Vagina (tissue), 2 donors: ENCODE measurements at regions not wholly inside any gene's neighbourhood (a gene's known extent, or its start where the extent isn't known, plus 50 kb on each side); places are given as distances from the start of the nearest gene placed in this dataset.

Experiments
- DNase-seq, 2 donors: peaks; one replicate each; pipeline ENCODE4 v3.0.0-alpha.2; 2017; ENCODE audit errors: extremely low spot score in 2 of 2
- H3K27ac ChIP-seq: fragments of 200-600 bp; sonication (generic); one replicate; pipeline ENCODE4 v1.5.1; 2019
- H3K27me3 ChIP-seq: fragments of 200-600 bp; sonication (generic); one replicate; pipeline ENCODE4 v1.5.1; 2019
- H3K36me3 ChIP-seq, 2 donors: fragments of 200-600 bp; sonication (generic); one replicate each; pipeline ENCODE4 v1.5.1; 2017 to 2019
- H3K4me1 ChIP-seq: fragments of 200-600 bp; sonication (generic); one replicate; pipeline ENCODE4 v1.5.1; 2019
- H3K4me3 ChIP-seq, 2 donors: fragments of 200-600 bp; sonication (generic); 1 replicate in 1 of 2; 2 replicates in 1 of 2; pipeline ENCODE4 v1.5.1; 2016 to 2019
- H3K9me3 ChIP-seq: fragments of 200-600 bp; sonication (generic); one replicate; pipeline ENCODE4 v1.5.1; 2019
- POLR2A ChIP-seq, 2 donors: fragments of 450-650 bp; IDR thresholded peaks; one replicate each; pipeline ENCODE4 v1.6.1; 2017; ENCODE audit warnings: antibody characterized with exemption in 2 of 2, mild to moderate bottlenecking in 2 of 2, moderate library complexity in 2 of 2
- POLR2AphosphoS5 ChIP-seq, 2 donors: sonication (generic); formaldehyde crosslinking; IDR thresholded peaks; one replicate each; pipeline ENCODE4 v1.9.0; 2017; ENCODE audit warnings: antibody characterized with exemption in 2 of 2, mild to moderate bottlenecking in 2 of 2, low read depth in 1 of 2; ENCODE audit not compliant: insufficient read depth in 1 of 2
- intact Hi-C: fragments of 100-400 bp; cut with DNase I; formaldehyde crosslinking; loops from one replicate; pipeline ENCODE4 v1.15.1; 2023
- TF ChIP-seq, protein P1 (sequence below), 3 experiments: fragments of 450-650 bp in 2 of 3; fragments of 200-600 bp in 1 of 3; sonication (generic) in 1 of 3; IDR thresholded peaks; one replicate each; pipeline ENCODE4 v1.5.1; 2017 to 2019; ENCODE audit warnings: antibody characterized with exemption in 3 of 3, mild to moderate bottlenecking in 2 of 3, moderate library complexity in 2 of 3

DNA sequence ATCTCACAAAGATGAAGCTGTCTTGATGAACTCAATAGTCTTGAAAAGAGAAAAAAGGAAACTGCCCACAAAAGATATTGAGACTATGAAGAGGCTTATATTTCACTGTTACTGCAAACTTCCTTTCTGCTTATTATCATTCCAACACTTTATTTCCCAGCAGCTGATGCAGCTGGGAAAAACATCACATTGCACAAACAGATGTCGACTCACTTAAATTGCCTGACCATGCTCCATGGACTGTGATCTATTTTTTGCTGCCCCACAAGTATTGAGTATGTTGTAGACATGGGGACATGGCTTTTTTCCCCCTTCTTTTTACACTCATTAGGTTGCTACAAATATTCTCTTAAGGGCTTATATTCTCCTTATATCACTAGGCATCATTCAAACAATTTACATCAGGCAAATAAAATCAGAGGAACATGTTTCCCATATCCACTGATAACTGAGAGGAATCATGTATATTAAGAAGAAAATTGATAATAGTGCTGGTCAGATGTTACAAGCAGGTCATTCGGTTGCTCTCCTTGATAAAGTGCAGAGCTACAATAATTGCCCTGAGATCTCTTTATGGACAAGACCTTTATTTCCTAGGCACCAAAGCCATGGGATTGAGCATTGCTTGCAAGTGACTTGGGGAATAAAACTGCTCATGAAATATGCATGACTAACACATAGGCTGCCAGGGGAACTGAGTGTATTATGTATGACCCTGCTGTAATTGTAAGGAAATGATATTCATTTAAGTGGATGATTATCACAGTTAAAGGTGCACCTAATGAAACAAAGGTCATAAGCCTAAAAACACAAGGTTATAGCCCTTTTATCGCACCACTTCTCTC, 509.9 kb downstream of the ZNF608 start:
- no peaks in the 10 kb centered on the region for H3K36me3 ChIP-seq
- intact Hi-C loops = no loop called here

DNA sequence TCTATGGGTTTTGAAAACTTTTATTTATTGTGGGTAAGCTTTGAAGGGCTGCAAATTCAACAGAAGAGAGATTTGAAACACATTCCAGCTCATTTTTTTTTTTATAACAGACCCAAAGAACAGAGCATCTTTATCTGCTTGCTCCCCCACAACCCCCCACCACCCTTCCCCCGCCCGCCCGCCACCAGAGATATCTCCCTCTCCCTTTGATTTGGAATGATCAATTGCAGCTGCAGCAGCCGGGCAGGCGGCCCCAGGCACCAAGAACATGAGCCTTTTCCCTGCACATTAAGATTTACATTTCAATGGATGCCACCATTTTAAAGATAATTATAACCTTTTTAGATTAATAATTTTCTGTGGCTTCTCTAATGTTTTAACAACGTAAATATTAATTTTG, 510.9 kb downstream of the ZNF608 start:
- intact Hi-C loops = no loop called here
- H3K4me1 ChIP-seq = no peaks in the 10 kb centered on the region
- no peak overlapping the region for H3K27ac ChIP-seq
- H3K27me3 ChIP-seq = no peaks in the 10 kb centered on the region
- DNase-seq = no peak
- H3K36me3 ChIP-seq = no peaks in the 10 kb centered on the region
- no peaks in the 10 kb centered on the region for H3K9me3 ChIP-seq
- TF ChIP-seq POLR2A (IDR thresholded peaks at IDR 0.05) = no peak
- TF ChIP-seq, protein P1, sequence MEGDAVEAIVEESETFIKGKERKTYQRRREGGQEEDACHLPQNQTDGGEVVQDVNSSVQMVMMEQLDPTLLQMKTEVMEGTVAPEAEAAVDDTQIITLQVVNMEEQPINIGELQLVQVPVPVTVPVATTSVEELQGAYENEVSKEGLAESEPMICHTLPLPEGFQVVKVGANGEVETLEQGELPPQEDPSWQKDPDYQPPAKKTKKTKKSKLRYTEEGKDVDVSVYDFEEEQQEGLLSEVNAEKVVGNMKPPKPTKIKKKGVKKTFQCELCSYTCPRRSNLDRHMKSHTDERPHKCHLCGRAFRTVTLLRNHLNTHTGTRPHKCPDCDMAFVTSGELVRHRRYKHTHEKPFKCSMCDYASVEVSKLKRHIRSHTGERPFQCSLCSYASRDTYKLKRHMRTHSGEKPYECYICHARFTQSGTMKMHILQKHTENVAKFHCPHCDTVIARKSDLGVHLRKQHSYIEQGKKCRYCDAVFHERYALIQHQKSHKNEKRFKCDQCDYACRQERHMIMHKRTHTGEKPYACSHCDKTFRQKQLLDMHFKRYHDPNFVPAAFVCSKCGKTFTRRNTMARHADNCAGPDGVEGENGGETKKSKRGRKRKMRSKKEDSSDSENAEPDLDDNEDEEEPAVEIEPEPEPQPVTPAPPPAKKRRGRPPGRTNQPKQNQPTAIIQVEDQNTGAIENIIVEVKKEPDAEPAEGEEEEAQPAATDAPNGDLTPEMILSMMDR (IDR thresholded peaks at IDR 0.05) = no peak
- no peak for TF ChIP-seq POLR2AphosphoS5 (IDR thresholded peaks at IDR 0.05; ENCODE audit: insufficient read depth in 1 of 2, low read depth in 1 of 2)
- H3K4me3 ChIP-seq = no peak overlapping the region

More for the DNA sequence above, 509.9 kb downstream of the ZNF608 start:
- H3K27ac ChIP-seq = no peak overlapping the region
- H3K27me3 ChIP-seq = no peaks in the 10 kb centered on the region
- DNase-seq = no peak
- TF ChIP-seq, protein P1 (IDR thresholded peaks at IDR 0.05) = no peak
- TF ChIP-seq POLR2AphosphoS5 (IDR thresholded peaks at IDR 0.05; ENCODE audit: insufficient read depth in 1 of 2, low read depth in 1 of 2) (no peak), POLR2A (IDR thresholded peaks at IDR 0.05) (no peak)
- no peaks in the 10 kb centered on the region for H3K9me3 ChIP-seq
- H3K4me3 ChIP-seq = no peak overlapping the region
- no peaks in the 10 kb centered on the region for H3K4me1 ChIP-seq

DNA sequence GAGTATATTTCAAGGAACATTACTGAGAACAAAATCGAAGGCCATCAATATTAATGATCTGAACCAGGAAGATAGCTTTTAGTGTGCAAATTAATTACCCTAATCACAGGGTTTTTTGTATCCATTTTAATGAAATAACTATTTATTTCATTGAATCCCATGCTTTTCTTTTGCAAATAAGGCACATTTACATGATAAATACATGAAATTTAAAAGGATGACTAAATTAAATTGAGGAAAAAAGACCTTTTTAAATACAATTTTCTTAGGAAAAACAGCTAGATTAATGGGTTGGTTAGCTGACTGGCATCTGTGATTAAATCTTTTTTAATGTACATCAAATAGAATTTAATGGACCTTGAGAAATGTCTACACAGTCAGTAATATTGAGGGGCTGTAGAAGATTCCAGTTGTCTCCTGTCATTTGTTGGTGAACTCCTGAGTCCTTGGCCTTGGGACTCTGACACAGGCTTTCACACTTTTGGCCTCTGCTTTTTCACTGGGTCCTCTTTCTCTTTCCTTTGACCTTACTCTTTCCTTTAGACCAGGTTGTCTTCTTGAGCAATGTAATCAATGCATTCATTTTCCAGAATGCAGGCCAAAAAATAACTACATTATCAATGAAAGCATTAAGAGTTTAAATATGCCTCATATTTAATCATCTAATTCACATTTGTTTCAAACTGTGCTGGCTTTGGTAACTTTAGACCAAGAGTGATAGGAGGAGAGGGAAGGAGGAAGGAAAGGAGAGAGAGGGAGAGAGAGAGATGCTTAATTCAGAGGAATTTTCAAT, 511.5 kb downstream of the ZNF608 start:
- H3K27me3 ChIP-seq = no peaks in the 10 kb centered on the region
- no peaks in the 10 kb centered on the region for H3K4me1 ChIP-seq
- intact Hi-C loops = no loop called here
- H3K4me3 ChIP-seq = no peak overlapping the region
- H3K36me3 ChIP-seq = no peaks in the 10 kb centered on the region
- no peak overlapping the region for H3K27ac ChIP-seq
- DNase-seq = no peak
- no peak for TF ChIP-seq POLR2A (IDR thresholded peaks at IDR 0.05)
- no peak for TF ChIP-seq POLR2AphosphoS5 (IDR thresholded peaks at IDR 0.05; ENCODE audit: insufficient read depth in 1 of 2, low read depth in 1 of 2)
- TF ChIP-seq, protein P1 (IDR thresholded peaks at IDR 0.05) = no peak
- H3K9me3 ChIP-seq = no peaks in the 10 kb centered on the region

DNA sequence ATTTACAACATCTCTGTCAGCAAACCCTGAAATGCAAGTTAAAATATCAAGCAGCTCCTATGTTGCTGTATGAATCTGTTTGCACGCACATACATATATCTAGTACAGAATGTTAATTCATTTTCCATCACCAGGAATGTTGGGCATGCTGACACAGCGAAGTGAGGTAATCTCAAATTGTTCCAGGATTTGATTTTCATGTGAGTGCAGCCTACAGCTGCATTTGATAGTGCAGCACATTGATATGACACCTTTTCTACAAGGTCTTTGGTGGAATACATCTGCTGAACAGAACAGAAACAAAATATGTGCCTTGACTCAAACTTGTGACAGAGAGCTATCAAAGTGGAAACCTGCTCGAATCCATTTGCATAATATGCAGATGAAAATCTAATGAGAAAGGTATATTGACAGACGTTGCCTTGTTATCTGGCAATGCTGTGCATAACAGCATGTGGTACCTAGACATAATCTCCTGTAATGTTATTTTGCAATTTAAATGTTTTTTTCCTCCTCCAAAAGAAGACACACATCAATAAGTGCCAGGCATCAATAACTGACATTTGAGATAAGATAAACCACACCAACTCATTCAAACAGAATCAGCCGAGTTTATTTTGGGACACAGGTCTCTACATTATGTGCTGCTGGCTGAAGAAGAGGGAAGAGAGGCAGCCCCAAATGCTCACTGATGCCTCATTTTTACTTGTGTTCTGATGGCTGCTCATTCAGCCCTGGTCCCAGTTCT, 512.2 kb downstream of the ZNF608 start:
- H3K4me1 ChIP-seq = no peaks in the 10 kb centered on the region
- H3K36me3 ChIP-seq = no peaks in the 10 kb centered on the region
- H3K4me3 ChIP-seq = no peak overlapping the region
- intact Hi-C loops = no loop called here
- no peaks in the 10 kb centered on the region for H3K27me3 ChIP-seq
- no peak overlapping the region for H3K27ac ChIP-seq
- no peak for DNase-seq
- TF ChIP-seq POLR2A (IDR thresholded peaks at IDR 0.05) (no peak), POLR2AphosphoS5 (IDR thresholded peaks at IDR 0.05; ENCODE audit: insufficient read depth in 1 of 2, low read depth in 1 of 2) (no peak)
- TF ChIP-seq, protein P1 (IDR thresholded peaks at IDR 0.05) = no peak
- H3K9me3 ChIP-seq = no peaks in the 10 kb centered on the region
